ENCODE measurements at regions not wholly inside any gene's neighbourhood (a gene's known extent, or its start where the extent isn't known, plus 50 kb on each side); places are given as distances from the start of the nearest gene placed in this dataset.

DNA sequence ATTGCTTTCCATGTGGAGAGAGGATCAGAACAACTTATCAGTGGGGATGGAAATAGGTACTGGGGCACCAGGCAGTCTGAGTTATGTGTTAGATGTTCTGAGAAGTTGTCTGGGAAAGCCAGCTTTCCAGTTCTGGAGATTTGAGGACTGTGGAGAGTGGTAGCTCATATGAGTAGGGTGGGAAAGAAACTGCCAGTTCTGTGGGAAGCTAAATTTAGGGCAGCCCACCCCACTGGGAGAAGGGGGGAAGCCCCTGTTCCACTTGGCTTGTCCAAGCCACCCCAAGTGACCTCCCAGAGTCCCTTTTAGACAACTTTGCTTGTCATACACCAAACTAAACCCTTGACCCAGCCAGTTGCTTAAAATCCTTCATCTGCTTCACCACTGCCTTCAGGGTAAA, 189.5 kb downstream of the REEP3 start:
- no peak for DNase-seq

GRCh38 chr10:63711361-63711760, 190.2 kb downstream of the REEP3 start:
- DNase-seq, result no peak

DNA sequence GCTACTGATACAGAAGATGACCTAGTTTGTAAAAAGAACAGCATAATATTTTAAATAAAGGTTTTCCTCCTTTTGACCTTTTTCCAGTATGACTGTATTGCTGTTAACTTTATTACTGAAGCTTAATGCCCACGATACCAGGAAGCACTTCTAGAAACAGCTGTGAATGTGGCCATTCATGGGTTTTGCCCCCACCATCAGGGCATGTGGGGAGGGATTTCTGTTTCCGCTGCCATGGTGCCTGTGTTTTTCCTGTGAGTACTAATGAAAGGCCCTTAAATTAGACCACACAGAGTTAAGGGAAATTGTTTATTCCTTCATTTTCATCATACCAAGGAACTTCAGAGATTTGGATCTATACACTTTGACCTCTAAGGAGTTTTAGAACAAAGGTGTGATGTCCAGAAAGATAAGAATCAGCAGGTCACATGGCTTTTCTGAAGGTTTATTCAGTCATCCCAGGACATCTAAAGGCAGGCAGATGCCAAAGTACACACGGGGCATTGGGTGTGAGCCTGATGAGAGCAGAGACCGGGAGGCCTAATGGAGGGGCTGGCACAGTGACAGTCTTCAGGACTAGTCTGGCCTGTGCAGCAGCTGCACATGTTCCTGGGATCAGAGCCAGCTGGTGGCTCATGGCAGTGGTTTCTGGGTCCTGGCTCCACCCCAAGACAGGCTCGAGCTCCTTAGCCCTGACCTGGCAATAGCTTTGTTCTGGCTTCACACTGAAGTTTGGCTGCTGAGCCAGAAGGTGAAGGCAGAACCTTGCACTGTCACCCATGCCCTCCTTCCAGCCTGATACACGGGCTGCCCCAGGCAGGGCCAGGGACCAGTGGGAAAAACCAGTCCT, 190.9 kb downstream of the REEP3 start:
- DNase-seq, result peak; percentile 69

DNA sequence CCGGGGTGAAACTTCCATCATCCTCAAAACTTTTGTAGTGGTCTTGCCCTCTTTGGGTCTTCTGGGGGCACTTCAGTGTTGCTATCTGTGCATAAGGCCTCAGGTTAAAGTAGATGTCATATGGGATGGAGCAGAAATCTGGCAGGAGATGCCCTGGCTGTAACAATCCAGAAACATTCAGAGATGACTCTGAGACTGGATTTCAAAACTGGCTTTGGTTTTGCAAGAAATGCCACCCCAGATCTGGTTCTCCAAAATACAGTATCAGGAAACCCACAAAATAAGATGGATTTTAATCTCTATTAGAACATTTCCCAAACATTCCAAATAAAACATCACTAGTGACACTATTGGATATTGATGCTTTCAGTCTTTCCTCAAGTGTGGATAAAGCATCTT, 191.5 kb downstream of the REEP3 start:
- no peak for DNase-seq

- DNase-seq, result peak; percentile 18
These were observed 192.3 kb downstream of the REEP3 start for GRCh38 chr10:63713191-63714144.

DNA sequence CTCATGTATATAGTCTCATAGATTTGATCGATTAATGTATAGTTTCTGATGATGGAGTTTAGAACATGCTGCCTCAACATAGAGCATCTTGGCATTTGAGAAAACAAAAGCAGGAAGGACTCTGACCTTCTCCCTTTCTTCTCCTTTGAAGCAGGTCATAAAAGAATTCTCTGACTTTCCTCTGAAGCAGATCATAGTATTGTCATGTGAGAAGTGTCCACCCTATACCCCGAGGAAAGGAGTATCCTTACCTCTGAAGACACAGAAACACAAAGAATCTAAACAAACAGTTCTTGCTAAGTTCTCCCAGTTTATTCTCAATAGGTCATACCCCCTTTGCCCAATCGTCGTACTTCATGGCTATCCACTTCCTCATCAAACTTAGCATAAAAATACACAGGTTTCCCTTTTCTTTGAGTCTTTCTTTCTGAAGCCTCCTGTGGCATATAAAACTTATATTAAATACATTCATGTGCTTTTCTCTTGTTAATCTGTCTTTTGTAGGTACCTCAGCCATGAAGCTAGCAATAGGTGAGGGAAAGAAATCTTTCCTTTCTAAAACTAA, 194.9 kb downstream of the REEP3 start:
- DNase-seq, result no peak

- DNase-seq, result no peak
These were observed 196.0 kb downstream of the REEP3 start for GRCh38 chr10:63717027-63717715.

GRCh38 chr10:63718006-63718405, 196.8 kb downstream of the REEP3 start:
- no peak for DNase-seq

- no peak for DNase-seq
These were observed 197.2 kb downstream of the REEP3 start for GRCh38 chr10:63718421-63718820.

DNA sequence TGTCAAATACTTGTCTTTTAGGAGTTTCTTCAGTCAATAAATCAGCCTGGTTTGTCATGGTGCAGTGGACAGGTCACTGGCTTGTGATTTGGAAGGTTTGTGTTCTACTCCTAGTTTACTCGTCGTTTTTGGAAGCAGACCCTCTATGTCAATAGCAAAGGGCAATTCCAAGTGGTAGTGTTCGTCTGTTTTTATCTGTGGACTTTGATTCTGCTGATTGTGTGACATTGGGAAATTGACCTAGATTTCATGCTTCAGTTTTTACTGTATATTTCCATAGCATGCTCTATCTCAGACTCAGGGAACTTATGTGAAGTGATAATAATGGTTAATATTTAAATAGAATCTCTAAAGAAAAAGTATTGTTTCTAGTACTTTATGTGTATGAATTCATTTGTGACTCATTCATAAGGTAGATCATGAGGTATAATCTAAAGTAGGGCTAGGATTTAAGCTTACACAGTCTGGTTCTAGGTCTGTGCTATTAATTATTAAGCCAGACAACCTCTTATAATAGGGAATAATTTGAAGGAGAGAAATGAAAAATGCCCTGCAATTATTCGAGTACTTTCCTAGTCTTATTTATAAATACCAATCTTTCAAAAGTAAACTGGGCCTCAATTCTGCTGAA, 198.1 kb downstream of the REEP3 start:
- no peak for DNase-seq

GRCh38 chr10:63720072-63720537, 198.9 kb downstream of the REEP3 start:
- DNase-seq, result peak; percentile 73

GRCh38 chr10:63720676-63721075, 199.5 kb downstream of the REEP3 start:
- no peak for DNase-seq

DNA sequence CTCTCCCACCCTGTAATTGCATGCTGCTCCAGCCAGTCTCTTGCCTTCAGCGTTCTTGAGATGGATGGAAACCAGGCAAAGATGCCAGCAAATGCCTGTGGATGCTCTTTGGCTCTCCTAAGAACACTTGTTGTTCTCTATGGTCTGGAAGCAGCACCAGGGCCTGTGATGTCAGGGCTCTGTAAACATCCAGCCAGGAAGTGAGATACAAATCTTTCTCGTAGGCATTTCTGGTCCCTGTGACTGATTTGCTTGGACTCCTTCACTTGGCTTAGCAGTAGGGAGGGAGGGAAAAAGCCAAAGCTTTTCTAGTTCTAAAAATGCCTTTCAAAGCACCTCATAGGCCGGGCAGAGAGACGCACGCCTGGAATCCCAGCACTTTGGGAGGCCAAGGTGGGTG, 201.3 kb downstream of the REEP3 start:
- no peak for DNase-seq

- DNase-seq, result no peak
These were observed 202.1 kb downstream of the REEP3 start for GRCh38 chr10:63723320-63723719.

- DNase-seq, result no peak
These were observed 202.5 kb downstream of the REEP3 start for GRCh38 chr10:63723741-63724140.

DNA sequence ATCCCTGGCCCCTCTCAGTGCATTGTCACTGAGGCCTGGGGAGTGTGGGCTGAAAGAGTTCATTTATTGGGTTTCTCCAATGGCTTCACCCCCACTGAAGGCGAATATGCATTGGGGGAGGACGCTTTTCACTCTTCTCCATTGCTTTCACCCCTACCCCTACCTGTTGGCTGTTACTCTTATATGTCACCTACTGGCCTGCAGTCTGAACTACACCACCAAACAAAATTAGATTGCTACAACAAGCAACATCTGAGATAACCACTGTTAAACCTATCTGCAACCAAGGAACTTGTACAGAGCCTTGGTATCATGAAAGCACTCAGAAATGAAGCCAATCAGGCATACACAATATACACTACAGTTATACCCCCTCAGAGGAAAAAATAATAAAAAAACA, 203.7 kb downstream of the REEP3 start:
- no peak for DNase-seq

DNA sequence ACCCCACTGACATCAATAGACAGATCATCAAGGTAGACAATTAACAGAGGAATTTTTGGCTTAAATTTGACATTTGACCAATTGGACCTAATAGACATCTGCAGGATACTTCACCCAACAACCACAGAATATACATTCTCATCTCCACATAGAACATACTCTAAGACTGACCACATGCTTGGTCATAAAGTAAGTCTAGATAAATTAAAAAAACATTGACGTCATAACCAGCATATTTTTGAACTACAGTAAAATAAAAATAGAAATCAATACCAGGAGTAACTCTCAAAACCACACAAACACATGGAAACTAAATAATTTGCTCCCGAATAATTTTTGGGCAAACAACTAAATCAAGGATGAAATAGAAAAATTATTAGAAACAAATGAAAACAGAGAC, 205.7 kb downstream of the REEP3 start:
- no peak for DNase-seq

DNA sequence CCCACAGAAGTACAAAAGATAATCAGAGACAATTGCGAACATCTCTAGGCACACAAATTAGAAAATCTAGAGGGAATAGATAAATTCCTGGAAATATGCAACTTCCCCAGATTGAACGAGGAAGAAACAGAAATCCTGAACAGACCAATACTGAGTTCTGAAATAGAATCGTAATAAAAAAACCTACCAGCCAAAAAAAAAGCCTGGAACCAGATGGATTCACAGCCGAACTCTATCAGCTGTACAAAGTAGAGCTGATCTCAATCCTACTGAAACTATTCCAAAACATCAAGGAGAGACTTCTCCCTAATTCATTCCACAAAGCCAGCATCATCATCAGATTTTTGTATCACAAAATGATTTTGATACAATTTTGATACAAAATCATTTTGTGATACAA, 206.4 kb downstream of the REEP3 start:
- DNase-seq, result no peak

DNA sequence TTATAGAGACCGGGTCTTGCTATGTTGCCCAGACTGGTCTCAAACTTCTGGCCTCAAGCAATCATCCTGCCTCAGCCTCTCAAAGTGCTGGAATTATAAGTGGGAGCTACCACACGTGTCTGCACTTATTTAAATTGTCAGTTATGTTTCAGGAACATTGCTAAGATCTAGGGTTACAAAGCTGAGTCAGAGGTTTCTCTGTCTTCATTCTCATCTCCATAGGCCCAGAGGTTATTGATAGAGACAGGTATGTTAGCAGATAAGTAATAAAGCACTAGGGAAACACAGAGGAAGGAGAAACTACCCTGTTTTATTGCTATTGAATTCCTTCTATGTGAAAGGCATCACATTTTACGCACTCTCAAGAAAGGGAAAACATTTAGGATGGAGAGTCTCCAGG, 214.1 kb downstream of the REEP3 start:
- no peak for DNase-seq

- DNase-seq, result no peak
These were observed 217.2 kb downstream of the REEP3 start for GRCh38 chr10:63738410-63738809.

GRCh38 chr10:63744060-63744941, 223.1 kb downstream of the REEP3 start:
- no peak for DNase-seq

Measured in NCI-H1436 (cell line).